Tibial artery (tissue), 4 donors: ENCODE measurements at regions not wholly inside any gene's neighbourhood (a gene's known extent, or its start where the extent isn't known, plus 50 kb on each side); places are given as distances from the start of the nearest gene placed in this dataset.

Experiments
- DNase-seq, 2 donors: peaks; one replicate each; pipeline ENCODE4 v3.0.0-alpha.2; 2019
- H3K27ac ChIP-seq, 2 donors: fragments of 200-600 bp; sonication (generic) in 1 of 2; 1 replicate in 1 of 2; 2 replicates in 1 of 2; pipeline ENCODE4 v1.5.1; 2018 to 2019; ENCODE audit warnings: mild to moderate bottlenecking in 1 of 2
- H3K27me3 ChIP-seq, 2 donors: fragments of 200-600 bp; sonication (generic) in 1 of 2; one replicate each; pipeline versions ENCODE4 v1.5.1 to v1.6.0; 2016 to 2019
- H3K36me3 ChIP-seq, 3 donors: fragments of 200-600 bp; sonication (generic) in 2 of 3; one replicate each; pipeline ENCODE4 v1.5.1; 2016 to 2019; ENCODE audit warnings: mild to moderate bottlenecking in 2 of 3
- H3K4me1 ChIP-seq, 4 donors: fragments of 200-600 bp; sonication (generic) in 2 of 4; 1 replicate in 3 of 4; 2 replicates in 1 of 4; pipeline ENCODE4 v1.5.1; 2016 to 2019
- H3K4me3 ChIP-seq, 2 donors: fragments of 200-600 bp; sonication (generic) in 1 of 2; 1 replicate in 1 of 2; 2 replicates in 1 of 2; pipeline ENCODE4 v1.5.1; 2018 to 2019; ENCODE audit warnings: mild to moderate bottlenecking in 2 of 2
- H3K9me3 ChIP-seq, 3 donors: fragments of 200-600 bp; sonication (generic) in 1 of 3; one replicate each; pipeline ENCODE4 v1.5.1; 2016 to 2019
- intact Hi-C: fragments of 100-400 bp; cut with DNase I; formaldehyde crosslinking; loops from one replicate; pipeline ENCODE4 v1.15.0; 2023; ENCODE audit warnings: low total_unique reads
- TF ChIP-seq, protein P1 (sequence below), 2 experiments: fragments of 200-600 bp in 1 of 2; fragments of 450-650 bp in 1 of 2; IDR thresholded peaks; one replicate each; pipeline ENCODE4 v1.5.1; 2017 to 2019; ENCODE audit warnings: antibody characterized with exemption in 2 of 2, mild to moderate bottlenecking in 1 of 2, moderate library complexity in 1 of 2

DNA sequence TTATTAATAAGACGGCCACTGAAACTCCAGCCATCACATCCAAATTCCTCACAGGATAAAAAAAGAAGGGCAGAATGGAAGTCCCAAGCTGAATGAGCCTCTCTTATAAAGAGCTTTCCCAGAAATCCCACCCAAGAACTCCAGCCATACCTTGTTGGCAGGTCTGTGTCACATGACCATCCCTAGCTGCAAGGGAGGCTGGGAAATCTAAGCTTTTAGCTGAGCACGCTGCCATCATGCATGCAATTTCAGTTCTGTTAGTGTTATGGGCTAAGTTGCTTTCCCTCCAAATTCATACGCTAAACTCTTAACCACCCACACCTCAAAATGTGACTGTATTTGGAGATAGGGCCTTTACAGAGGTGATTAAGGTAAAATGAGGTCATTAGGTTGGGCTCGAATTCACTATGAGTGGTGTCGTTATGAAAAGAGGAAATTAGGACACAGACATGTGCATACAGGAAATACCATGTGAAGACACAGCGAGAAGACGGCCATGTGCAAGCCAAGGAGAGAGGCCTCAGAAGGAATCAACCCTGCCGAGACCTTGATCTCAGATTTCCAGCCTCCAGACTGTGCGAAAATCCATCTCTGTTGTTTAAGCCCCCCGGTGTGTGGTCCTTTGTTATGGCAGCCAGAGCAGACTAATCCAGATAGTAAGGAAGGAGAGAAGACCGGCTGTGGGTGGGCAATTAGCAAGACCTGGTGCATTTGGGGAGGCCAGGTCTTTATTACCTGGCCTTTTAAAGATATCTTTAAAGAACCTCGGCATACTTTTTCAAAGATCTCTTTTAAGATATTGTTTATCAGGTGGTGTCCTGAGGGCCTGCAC, 317.6 kb downstream of the BCOR start:
- Histone ChIP-seq H3K4me1 (peaks cover 0 to 16% (median 0%) of the 10 kb centered on the region in 4 donors), H3K9me3 (peaks cover 0 to 7% (median 6%) of the 10 kb centered on the region in 3 donors), H3K36me3 (no peaks in the 10 kb centered on the region), H3K27ac (no peak overlapping the region), H3K27me3 (no peaks in the 10 kb centered on the region), H3K4me3 (no peak overlapping the region)
- TF ChIP-seq, protein P1, sequence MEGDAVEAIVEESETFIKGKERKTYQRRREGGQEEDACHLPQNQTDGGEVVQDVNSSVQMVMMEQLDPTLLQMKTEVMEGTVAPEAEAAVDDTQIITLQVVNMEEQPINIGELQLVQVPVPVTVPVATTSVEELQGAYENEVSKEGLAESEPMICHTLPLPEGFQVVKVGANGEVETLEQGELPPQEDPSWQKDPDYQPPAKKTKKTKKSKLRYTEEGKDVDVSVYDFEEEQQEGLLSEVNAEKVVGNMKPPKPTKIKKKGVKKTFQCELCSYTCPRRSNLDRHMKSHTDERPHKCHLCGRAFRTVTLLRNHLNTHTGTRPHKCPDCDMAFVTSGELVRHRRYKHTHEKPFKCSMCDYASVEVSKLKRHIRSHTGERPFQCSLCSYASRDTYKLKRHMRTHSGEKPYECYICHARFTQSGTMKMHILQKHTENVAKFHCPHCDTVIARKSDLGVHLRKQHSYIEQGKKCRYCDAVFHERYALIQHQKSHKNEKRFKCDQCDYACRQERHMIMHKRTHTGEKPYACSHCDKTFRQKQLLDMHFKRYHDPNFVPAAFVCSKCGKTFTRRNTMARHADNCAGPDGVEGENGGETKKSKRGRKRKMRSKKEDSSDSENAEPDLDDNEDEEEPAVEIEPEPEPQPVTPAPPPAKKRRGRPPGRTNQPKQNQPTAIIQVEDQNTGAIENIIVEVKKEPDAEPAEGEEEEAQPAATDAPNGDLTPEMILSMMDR (IDR thresholded peaks at IDR 0.05), result no peak
- no peak for DNase-seq
- intact Hi-C loops, result no loop called here

DNA sequence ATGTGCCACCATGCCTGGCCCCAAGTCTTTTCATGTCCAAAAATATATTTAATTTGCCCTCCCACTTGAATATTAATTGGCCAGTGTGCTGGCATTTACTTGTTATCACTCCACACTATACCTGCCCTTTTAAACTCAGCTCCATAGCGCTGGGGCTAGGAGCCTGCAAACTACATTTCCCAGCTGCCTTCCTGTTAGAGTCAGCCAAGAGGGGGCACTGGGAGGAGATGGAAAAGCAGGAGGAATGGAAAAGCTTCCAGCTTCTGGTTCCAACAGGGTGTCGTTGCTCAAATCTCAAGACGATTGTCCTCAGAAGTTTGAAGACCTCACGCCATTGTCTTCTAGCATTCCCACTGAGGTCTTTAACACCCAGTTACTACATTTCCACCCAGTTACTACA, 315.5 kb downstream of the BCOR start:
- no peak overlapping the region for H3K4me3 ChIP-seq
- H3K4me1 ChIP-seq, result peaks cover 0 to 16% (median 0%) of the 10 kb centered on the region in 4 donors
- H3K27me3 ChIP-seq, result no peaks in the 10 kb centered on the region
- no peak for DNase-seq
- no peak overlapping the region for H3K27ac ChIP-seq
- no peaks in the 10 kb centered on the region for H3K36me3 ChIP-seq
- H3K9me3 ChIP-seq, result peaks cover 0 to 7% (median 6%) of the 10 kb centered on the region in 3 donors
- TF ChIP-seq, protein P1 (IDR thresholded peaks at IDR 0.05), result no peak
- intact Hi-C loops, result no loop called here

DNA sequence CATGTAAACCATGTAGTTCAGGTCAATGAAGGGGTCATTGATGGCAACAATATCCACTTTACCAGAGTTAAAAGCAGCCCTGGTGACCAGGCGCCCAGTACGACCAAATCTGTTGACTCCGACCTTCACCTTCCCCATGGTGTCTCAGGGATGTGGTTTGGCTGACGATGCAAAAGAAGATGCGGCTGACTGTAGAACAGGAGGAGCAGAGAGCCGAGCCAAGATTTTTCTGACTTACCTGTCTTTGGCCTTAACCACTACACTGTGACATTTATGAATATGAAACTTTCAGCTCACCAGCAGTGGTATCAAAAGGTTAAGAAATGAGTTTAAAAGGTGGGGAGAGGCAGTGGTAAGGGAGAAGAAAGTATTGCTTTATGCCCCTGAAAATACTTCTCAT, 309.8 kb downstream of the BCOR start:
- no peak for DNase-seq
- TF ChIP-seq, protein P1 (IDR thresholded peaks at IDR 0.05), result no peak
- Histone ChIP-seq H3K4me1 (peaks cover 0 to 3% (median 0%) of the 10 kb centered on the region in 4 donors), H3K27ac (no peak overlapping the region), H3K4me3 (no peak overlapping the region), H3K9me3 (no peaks in the 10 kb centered on the region), H3K27me3 (no peaks in the 10 kb centered on the region), H3K36me3 (no peaks in the 10 kb centered on the region)
- intact Hi-C loops, result no loop called here

DNA sequence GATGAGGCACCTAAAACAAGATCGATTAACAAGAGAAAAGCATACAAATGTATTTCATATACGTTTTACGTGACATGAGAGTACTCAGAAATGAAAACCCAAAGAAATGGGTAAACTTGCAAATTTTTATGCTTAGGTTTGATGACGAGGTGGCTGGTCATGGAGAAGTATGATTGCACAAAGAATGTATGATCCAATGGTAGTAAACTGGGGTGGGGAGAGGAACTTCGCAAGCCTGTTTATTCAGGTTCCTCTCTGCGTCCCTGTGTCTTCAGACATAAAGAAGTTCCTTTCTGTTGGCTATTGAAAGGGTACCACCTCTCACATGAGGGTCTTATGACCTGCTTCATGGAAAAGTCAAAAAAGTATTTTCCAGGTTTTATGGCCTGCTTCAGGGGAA, 309.2 kb downstream of the BCOR start:
- no peaks in the 10 kb centered on the region for H3K9me3 ChIP-seq
- H3K27ac ChIP-seq, result no peak overlapping the region
- TF ChIP-seq, protein P1 (IDR thresholded peaks at IDR 0.05), result no peak
- no peak overlapping the region for H3K4me3 ChIP-seq
- no peaks in the 10 kb centered on the region for H3K27me3 ChIP-seq
- H3K4me1 ChIP-seq, result no peaks in the 10 kb centered on the region
- no peaks in the 10 kb centered on the region for H3K36me3 ChIP-seq
- no peak for DNase-seq
- intact Hi-C loops, result no loop called here

DNA sequence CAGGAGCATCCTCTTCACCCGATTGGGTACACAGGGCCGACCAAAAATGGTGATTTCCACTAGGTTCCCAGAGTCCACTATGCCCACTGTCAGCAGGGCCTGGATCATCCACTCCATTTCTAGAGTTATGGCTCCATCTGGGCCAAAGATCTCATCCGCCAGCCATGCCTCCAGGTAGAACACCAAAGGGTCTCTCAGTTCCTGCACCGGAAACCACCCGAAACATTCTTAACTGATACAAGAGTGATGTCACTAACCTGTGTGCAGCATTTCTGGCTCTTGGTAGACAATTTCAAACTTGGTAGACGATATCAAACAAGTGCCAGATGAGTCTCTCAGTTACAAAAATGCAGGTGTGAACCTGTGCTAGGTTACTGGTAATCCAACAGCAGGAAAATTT, 306.1 kb downstream of the BCOR start:
- Histone ChIP-seq H3K9me3 (no peaks in the 10 kb centered on the region), H3K4me1 (no peaks in the 10 kb centered on the region), H3K27me3 (no peaks in the 10 kb centered on the region), H3K36me3 (no peaks in the 10 kb centered on the region), H3K4me3 (no peak overlapping the region), H3K27ac (no peak overlapping the region)
- DNase-seq, result no peak
- intact Hi-C loops, result no loop called here
- TF ChIP-seq, protein P1 (IDR thresholded peaks at IDR 0.05), result no peak
